H1 (cell line): ENCODE measurements at regions not wholly inside any gene's neighbourhood (a gene's known extent, or its start where the extent isn't known, plus 50 kb on each side); places are given as distances from the start of the nearest gene placed in this dataset.

Experiments used
- CHD2 ChIP-seq: IDR thresholded peaks from 2 replicates; pipeline ENCODE4 v1.6.1; 2012; ENCODE audit warnings: low read length, improper control_type of control experiment
- CREB1 ChIP-seq: IDR thresholded peaks from 2 replicates; pipeline ENCODE4 v1.6.1; 2012; ENCODE audit warnings: inconsistent platforms
- CTCF ChIP-seq, 3 experiments: IDR thresholded peaks; 1 replicate in 2 of 3; 2 replicates in 1 of 3; pipeline versions ENCODE4 v1.5.1 to v1.6.1; 2011; ENCODE audit warnings: low read length in 3 of 3, mild to moderate bottlenecking in 3 of 3, inconsistent platforms in 2 of 3, low read depth in 1 of 3, moderate library complexity in 1 of 3; ENCODE audit not compliant: insufficient read depth in 1 of 3; ENCODE audit errors: control extremely low read depth in 1 of 3
- GABPA ChIP-seq: IDR thresholded peaks from 2 replicates; pipeline ENCODE4 v1.6.1; 2011; ENCODE audit warnings: mild to moderate bottlenecking, low read length, moderate library complexity, borderline replicate concordance; ENCODE audit not compliant: insufficient read depth
- RBBP5 ChIP-seq: IDR thresholded peaks from 2 replicates; pipeline ENCODE4 v1.7.1; 2012; ENCODE audit warnings: low read depth, mild to moderate bottlenecking, inconsistent platforms, low read length, moderate library complexity, borderline replicate concordance
- RNF2 ChIP-seq: fragments of 200-900, 300-1000 bp; sonication (generic); IDR thresholded peaks from 2 replicates; pipeline ENCODE4 v1.7.1; 2016; ENCODE audit warnings: borderline replicate concordance, low read depth, mild to moderate bottlenecking, antibody characterized with exemption, low read length; ENCODE audit not compliant: poor library complexity, severe bottlenecking; ENCODE audit errors: missing control alignments
- TEAD4 ChIP-seq: IDR thresholded peaks from 2 replicates; pipeline ENCODE4 v1.6.1; 2012; ENCODE audit warnings: low read depth, low read length, inconsistent platforms, mixed read lengths
- TF ChIP-seq, protein P1 (sequence below): IDR thresholded peaks from 2 replicates; pipeline ENCODE4 v1.6.1; 2012; ENCODE audit warnings: inconsistent platforms

DNA sequence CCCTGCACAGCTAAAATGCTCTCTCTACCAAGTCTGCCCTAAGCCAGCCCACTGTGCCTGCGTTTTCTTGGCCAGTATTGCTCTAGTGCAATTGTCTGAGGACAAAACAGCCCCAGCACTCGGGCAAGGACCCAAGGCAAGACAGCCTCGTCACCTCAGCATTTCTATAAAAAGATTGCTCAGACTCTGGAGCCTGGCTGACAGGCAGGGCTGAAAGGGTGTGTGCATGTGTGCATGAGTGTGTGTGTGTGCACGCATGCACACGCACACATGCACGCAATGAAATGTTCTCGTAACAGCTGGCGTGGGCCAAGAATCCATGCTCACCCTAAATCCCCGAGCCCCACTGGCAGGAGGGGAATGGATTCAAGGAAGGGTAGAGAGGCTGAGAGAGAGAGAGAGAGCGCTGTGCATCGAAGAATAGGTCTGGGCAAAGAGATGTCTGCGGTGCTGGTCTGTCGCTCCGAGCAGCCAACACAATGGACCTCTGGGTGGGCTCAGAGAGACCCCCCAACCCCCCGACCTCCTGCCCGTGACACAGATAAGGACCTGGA lies 579.2 kb downstream of the BCOR start (continued):
- no peak for TF ChIP-seq CHD2
- no peak for TF ChIP-seq RNF2
- TF ChIP-seq CTCF (IDR thresholded peaks at IDR 0.05; ENCODE audit: control extremely low read depth in 1 of 3, insufficient read depth in 1 of 3, low read depth in 1 of 3, low read length in 3 of 3) = no peak
- TF ChIP-seq TEAD4 = no peak
- TF ChIP-seq GABPA = no peak
- TF ChIP-seq, protein P1, sequence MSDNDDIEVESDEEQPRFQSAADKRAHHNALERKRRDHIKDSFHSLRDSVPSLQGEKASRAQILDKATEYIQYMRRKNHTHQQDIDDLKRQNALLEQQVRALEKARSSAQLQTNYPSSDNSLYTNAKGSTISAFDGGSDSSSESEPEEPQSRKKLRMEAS = no peak
- TF ChIP-seq RBBP5 = no peak
- no peak for TF ChIP-seq CREB1
- TF ChIP-seq, all 59 proteins: peak for 0
